Pancreas (tissue), 10 donors: ENCODE measurements at regions not wholly inside any gene's neighbourhood (a gene's known extent, or its start where the extent isn't known, plus 50 kb on each side); places are given as distances from the start of the nearest gene placed in this dataset.

Experiments
- ATAC-seq, 4 donors: fragments of 200-7000 bp; cut with Tn5 transposase; one replicate each; pipeline versions ENCODE4 v1.8.0 to v1.9.1; 2020; ENCODE audit warnings: mild to moderate bottlenecking in 4 of 4, moderate library complexity in 4 of 4
- DNase-seq, 6 donors: peaks; one replicate each; pipeline ENCODE4 v3.0.0-alpha.2; 2020
- FAIRE-seq: peaks from 2 replicates; lab custom pipeline; 2012; peaks lifted over from hg19 to GRCh38; lab: Jason Lieb, UNC
- H3K27ac ChIP-seq, 4 donors: fragments of 200-600 bp; sonication (generic); 1 replicate in 3 of 4; 2 replicates in 1 of 4; pipeline versions ENCODE4 v1.5.0 to v1.8.0; 2020
- H3K27me3 ChIP-seq, 4 donors: fragments of 200-600 bp; one replicate each; pipeline ENCODE4 v1.8.0; 2021
- H3K36me3 ChIP-seq, 3 donors: fragments of 200-600 bp; sonication (generic) in 1 of 3; one replicate each; pipeline versions ENCODE4 v1.5.0 to v1.8.0; 2020 to 2021
- H3K4me1 ChIP-seq, 3 donors: fragments of 200-600 bp; one replicate each; pipeline ENCODE4 v1.8.0; 2021
- H3K4me3 ChIP-seq, 4 donors: fragments of 200-600 bp; sonication (generic) in 2 of 4; one replicate each; pipeline versions ENCODE4 v1.5.0 to v1.8.0; 2020 to 2021
- H3K9me3 ChIP-seq, 4 donors: fragments of 200-600 bp; one replicate each; pipeline ENCODE4 v1.8.0; 2021
- WGBS, 2 donors: extraction: QIAGEN DNeasy Blood & Tissue Kit; methylation state at CpG; one replicate each; pipeline ENCODE4 v1.1.7; 2013; 5-methylcytosine and 5-hydroxymethylcytosine counted together
- intact Hi-C, 3 donors: fragments of 100-400 bp; cut with DNase I; formaldehyde crosslinking; loops; one replicate each; pipeline versions ENCODE4 v1.11.1 to v1.14.2; 2022
- TF ChIP-seq, protein P1 (sequence below), 4 donors: fragments of 200-600 bp; sonication (generic) in 3 of 4; IDR thresholded peaks; one replicate each; pipeline versions ENCODE4 v1.5.0 to v1.8.0; 2021; ENCODE audit warnings: antibody characterized with exemption in 4 of 4
- donor health status: healthy with polysubstance abuse.
- donor health status: DM: no; HTN: no; CAD: no; lungs with moderate emphysema.
- donor health status: DM: no; HTN: no; CAD: no.
- donor health status: control.
- donor health status: control.
- donor health status: Bipolar disorder and iron deficiency.
- donor health status: DM: yes; HTN: yes; CAD: no.
- donor health status: DM: no; HTN: no; CAD: no.
- donor health status: DM: no; HTN: no; CAD: no.
- donor health status: DM: yes; HTN: yes; CAD: no.

DNA sequence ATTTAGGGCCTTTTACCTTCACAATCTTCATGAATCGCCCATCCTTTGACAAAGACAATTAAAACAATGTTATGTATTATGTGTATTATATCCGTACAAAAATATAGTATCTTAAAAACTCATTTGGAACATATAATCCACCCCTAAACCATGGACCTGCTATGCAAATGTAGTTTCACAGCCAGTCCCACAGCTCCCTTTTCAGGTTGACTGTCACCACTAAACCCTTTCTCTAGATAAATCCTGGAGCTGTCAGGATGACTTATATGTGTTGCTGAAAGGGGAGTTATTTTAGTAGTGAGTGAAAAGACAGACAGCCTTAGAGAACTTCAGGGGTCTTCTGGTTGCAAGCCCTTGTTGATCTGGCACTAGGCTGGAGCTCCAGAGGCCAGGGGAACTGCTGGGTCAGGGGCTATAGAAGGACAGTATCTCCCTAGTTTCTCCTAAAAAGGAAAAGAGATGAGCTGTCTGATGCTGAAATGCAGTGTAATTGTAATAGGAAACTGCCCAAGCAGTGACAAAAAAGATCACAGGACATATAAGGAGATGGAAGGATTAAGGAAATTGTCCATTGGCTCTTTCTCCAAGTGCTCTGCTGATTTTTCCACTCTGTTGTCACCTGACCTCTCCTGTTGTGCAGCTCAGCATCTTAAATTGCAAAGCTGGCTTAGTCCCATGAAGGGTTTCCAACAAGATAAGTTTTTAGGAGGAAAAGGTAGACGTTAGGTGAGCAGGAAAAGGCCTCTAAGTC lies 127.7 kb downstream of the S1PR1 start:
- ATAC-seq (no peak), FAIRE-seq (no peak), DNase-seq (no peak)
- Histone ChIP-seq H3K27ac (no peak overlapping the region), H3K27me3 (no peaks in the 10 kb centered on the region), H3K36me3 (no peaks in the 10 kb centered on the region), H3K4me1 (no peaks in the 10 kb centered on the region), H3K4me3 (no peak overlapping the region), H3K9me3 (no peaks in the 10 kb centered on the region)
- intact Hi-C loops: no loop called here
- TF ChIP-seq, protein P1, sequence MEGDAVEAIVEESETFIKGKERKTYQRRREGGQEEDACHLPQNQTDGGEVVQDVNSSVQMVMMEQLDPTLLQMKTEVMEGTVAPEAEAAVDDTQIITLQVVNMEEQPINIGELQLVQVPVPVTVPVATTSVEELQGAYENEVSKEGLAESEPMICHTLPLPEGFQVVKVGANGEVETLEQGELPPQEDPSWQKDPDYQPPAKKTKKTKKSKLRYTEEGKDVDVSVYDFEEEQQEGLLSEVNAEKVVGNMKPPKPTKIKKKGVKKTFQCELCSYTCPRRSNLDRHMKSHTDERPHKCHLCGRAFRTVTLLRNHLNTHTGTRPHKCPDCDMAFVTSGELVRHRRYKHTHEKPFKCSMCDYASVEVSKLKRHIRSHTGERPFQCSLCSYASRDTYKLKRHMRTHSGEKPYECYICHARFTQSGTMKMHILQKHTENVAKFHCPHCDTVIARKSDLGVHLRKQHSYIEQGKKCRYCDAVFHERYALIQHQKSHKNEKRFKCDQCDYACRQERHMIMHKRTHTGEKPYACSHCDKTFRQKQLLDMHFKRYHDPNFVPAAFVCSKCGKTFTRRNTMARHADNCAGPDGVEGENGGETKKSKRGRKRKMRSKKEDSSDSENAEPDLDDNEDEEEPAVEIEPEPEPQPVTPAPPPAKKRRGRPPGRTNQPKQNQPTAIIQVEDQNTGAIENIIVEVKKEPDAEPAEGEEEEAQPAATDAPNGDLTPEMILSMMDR (IDR thresholded peaks at IDR 0.05): no peak
- 62 to 72% methylated on average over 3 of the region's 3 CpGs for WGBS, 2 donors

DNA sequence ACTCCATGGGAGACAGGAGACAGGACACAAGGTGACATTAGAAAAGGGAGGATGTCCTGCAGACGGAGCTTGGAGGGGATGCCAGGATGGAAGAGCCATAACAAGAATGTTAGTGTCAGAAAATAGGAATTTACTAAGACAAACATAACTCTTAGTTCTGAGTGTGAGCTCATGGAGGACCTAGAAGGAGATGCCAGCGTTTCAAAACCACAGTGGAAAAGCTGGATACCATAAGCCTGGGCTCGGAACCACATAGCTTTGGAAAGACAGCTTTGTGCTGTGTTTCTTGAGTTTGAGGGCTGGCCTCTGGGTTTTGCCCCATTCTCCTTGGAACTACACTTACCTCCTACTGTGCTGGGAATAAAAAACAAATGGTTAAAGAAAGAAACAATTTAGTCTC lies 128.4 kb downstream of the S1PR1 start:
- TF ChIP-seq, protein P1 (IDR thresholded peaks at IDR 0.05): no peak
- intact Hi-C loops: no loop called here
- no peaks in the 10 kb centered on the region for H3K36me3 ChIP-seq
- WGBS, 2 donors: 54 to 56% methylated on average over 3 of the region's 3 CpGs
- no peaks in the 10 kb centered on the region for H3K27me3 ChIP-seq
- H3K4me3 ChIP-seq: no peak overlapping the region
- FAIRE-seq: no peak
- DNase-seq: no peak
- H3K9me3 ChIP-seq: no peaks in the 10 kb centered on the region
- ATAC-seq: no peak
- no peak overlapping the region for H3K27ac ChIP-seq
- H3K4me1 ChIP-seq: no peaks in the 10 kb centered on the region

DNA sequence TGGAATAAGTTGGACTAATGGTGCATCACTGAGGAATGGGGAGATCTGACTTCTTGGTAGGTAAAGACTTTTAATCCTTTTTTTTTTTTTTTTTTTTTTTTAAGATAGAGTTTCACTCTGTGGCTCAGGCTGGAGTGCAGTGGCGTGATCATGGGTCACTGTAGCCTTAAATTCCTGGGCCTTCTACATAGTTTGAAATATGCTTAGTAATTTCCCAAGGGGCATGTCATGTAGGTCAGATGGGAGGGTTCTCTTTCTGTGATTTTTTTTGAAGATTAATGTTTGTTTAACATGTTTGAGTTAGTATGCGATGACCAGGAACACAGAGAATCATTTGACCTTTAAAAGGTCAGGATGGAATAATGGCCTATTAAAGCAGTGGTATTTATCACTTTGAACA lies 129.1 kb downstream of the S1PR1 start:
- intact Hi-C loops: no loop called here
- H3K4me3 ChIP-seq: no peak overlapping the region
- no peak for ATAC-seq
- H3K27ac ChIP-seq: no peak overlapping the region
- FAIRE-seq: no peak
- H3K9me3 ChIP-seq: no peaks in the 10 kb centered on the region
- TF ChIP-seq, protein P1 (IDR thresholded peaks at IDR 0.05): no peak
- DNase-seq: no peak
- WGBS, 2 donors: 71 to 73% methylated on average over 2 of the region's 2 CpGs
- H3K27me3 ChIP-seq: no peaks in the 10 kb centered on the region
- no peaks in the 10 kb centered on the region for H3K36me3 ChIP-seq
- no peaks in the 10 kb centered on the region for H3K4me1 ChIP-seq

GRCh38 chr1:101366513-101367215 lies 129.8 kb downstream of the S1PR1 start:
- H3K27ac ChIP-seq: no peak overlapping the region
- FAIRE-seq (no peak), DNase-seq (no peak), ATAC-seq (no peak)
- TF ChIP-seq, protein P1 (IDR thresholded peaks at IDR 0.05): no peak
- no peak overlapping the region for H3K4me3 ChIP-seq
- H3K4me1 ChIP-seq: no peaks in the 10 kb centered on the region
- intact Hi-C loops: no loop called here
- no peaks in the 10 kb centered on the region for H3K27me3 ChIP-seq
- no peaks in the 10 kb centered on the region for H3K9me3 ChIP-seq
- no peaks in the 10 kb centered on the region for H3K36me3 ChIP-seq

DNA sequence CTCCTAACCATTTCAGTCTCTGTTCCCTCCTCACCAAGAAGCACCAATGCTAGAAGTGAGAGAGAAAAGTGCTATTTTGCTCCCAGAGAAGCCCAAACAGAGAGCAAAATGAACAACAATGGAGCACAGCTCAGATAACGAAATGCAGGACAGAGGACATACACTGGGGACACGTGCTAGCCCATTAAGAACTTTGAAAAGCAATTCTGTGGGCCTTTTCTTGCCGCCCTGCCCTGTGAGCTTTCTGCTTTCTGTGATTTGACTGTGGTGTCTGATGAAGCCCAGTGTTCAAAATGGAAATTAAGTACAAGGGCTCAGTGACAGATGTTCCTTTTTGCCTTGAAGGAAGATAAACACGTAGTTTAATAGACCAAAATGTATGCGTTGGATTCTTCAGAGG lies 130.8 kb downstream of the S1PR1 start:
- H3K36me3 ChIP-seq: no peaks in the 10 kb centered on the region
- FAIRE-seq: no peak
- no peaks in the 10 kb centered on the region for H3K9me3 ChIP-seq
- no peak overlapping the region for H3K27ac ChIP-seq
- H3K27me3 ChIP-seq: no peaks in the 10 kb centered on the region
- TF ChIP-seq, protein P1 (IDR thresholded peaks at IDR 0.05): no peak
- no peak for ATAC-seq
- intact Hi-C loops: no loop called here
- no peak overlapping the region for H3K4me3 ChIP-seq
- 63 to 69% methylated on average over 5 of the region's 5 CpGs for WGBS, 2 donors
- DNase-seq: no peak
- H3K4me1 ChIP-seq: no peaks in the 10 kb centered on the region
